ENCODE measurements at regions not wholly inside any gene's neighbourhood (a gene's known extent, or its start where the extent isn't known, plus 50 kb on each side); places are given as distances from the start of the nearest gene placed in this dataset.
A peak's percentile ranks its signal among the peaks of the same experiment; 100 is the strongest.

- DNase-seq (no peak), ATAC-seq (no peak)
- intact Hi-C loops (cut with micrococcal nuclease) = no loop called here
These were observed 105.0 kb upstream of the CCDC150 start for GRCh38 chr2:196534495-196534894.

DNA sequence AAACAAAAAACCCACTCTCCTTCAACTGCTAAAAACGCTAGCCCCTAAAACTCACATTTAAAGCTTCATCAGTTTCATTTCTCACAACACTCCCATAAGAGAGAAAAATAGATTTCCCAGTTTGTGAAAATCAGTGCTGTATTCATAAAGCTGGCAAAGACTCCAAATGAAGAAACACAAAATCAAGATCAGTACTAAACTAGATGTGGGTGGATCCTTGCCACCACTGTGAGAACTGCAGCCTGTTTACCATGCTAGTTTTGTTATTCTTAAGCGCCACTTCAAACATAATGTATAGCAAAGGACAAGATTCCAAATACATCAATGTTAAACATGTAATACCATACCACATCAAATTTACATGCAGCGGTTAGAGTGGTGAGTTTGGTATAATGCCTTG lies 104.5 kb upstream of the CCDC150 start:
- ATAC-seq (no peak), DNase-seq (no peak)
- intact Hi-C loops (cut with micrococcal nuclease) = no loop called here

- DNase-seq = no peak
- ATAC-seq = no peak
- intact Hi-C loops (cut with micrococcal nuclease) = no loop called here
These were observed 103.8 kb upstream of the CCDC150 start for GRCh38 chr2:196535742-196536141.

DNA sequence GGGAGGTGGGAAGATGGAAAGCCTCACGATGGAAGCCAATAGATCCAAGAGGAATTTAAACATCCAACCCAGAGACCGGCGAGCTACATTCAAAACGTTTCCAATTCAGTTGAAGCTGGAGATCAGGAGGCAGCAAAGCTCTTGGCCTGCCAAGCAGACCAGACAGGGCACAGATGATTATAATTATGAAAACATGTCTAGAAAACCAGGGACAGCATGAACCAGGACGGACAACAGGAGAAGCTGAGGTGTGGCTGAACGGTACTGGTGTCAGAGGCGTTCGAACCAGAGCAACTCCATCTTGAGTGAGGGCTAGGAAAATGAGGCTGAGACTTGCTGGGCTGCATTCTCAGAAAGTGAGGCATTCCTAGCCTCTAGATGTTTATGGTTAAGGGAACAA lies 102.2 kb upstream of the CCDC150 start:
- no peak for DNase-seq
- peak; percentile 58 for ATAC-seq
- intact Hi-C loops (cut with micrococcal nuclease) = no loop called here

GRCh38 chr2:196538189-196538588 lies 101.3 kb upstream of the CCDC150 start:
- ATAC-seq (peak; percentile 94), DNase-seq (no peak)
- intact Hi-C loops (cut with micrococcal nuclease) = no loop called here

DNA sequence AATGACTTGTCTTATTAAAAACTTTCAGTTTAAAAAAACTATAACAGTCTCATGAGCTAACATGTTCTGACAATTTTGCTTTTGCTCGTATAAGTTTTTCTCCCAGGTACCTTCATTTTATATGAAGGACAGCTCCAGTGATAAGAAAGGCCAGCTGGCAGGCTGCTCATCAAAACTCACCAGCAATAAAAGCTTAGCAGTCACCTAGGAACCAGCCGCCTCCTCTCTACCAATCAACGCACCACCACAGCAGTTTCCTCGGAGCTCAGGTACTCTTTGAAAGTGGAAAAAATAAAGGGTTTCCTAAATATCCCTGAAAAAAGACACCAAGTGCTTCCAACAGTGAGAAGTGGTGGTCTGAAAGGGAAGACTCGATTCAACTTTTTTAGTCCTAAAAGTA lies 100.9 kb upstream of the CCDC150 start:
- ATAC-seq (peak; percentile 71), DNase-seq (no peak)
- intact Hi-C loops (cut with micrococcal nuclease) = no loop called here

DNA sequence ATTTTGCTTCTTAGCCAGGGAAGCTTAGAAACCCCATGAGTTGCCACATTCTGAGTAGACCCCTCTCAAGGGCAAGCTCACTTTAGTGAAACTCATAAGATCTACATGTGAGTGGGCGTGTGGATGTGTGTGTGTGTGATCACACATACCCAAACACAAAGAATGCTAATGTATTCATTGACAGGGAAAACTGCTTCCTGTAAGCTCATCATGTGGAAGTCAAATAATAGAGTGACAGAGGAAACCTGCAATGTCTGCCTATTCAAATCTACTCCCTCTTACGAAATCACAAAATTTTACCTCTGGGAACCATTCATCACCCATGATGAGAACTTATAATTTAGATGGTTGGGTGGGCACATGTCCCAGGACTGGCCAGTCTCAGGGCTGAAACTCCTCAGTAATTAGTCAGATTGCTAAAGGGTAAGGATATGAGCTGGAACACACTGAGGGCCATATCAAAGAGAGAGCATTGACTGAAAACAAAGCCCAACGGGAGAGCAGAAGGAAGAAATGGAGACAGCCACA lies 94.5 kb upstream of the CCDC150 start:
- ATAC-seq (no peak), DNase-seq (no peak)
- intact Hi-C loops (cut with micrococcal nuclease) = no loop called here

DNA sequence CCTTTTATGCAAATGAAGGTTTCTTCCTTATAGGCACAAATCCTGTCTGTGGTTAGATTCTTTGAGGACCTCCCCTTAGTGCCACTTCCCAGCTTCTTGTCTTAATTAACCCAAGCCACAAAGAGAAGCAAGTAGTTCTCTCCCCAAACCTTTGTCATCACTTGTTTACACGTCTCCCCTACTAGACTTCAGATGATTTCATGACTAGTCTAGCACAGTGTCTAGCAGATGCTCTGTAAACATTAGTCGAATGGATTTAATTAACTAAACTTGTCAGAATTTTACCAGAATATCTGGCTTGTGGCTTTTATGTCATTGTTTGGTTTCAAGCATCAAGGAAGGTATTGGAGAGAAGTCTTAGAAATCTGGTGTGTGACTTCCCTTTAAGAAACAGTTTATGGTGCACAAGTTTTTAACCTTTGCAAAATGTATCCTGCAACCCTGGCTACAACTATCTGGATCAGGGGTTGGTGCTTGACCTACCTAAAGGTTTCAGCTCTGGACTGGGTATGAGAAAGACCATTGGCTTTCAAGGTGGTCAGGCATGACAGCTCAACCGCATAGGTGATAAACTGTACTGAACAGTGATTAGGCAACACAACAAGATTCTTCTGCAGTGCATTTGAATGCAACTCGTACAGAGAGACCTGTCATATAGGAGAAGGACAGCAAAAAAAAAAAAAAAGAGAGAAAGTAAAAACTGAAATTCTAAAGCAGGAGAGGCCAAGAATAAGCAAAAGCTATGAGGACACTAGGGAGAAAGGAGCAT lies 93.2 kb upstream of the CCDC150 start:
- ATAC-seq (no peak), DNase-seq (no peak)
- intact Hi-C loops (cut with micrococcal nuclease) = no loop called here

GRCh38 chr2:196549052-196549451 lies 90.5 kb upstream of the CCDC150 start:
- no peak for ATAC-seq
- DNase-seq = no peak
- intact Hi-C loops (cut with micrococcal nuclease) = no loop called here

- intact Hi-C loops (cut with micrococcal nuclease) = no loop called here
- DNase-seq = no peak
- ATAC-seq = no peak
These were observed 88.5 kb upstream of the CCDC150 start for GRCh38 chr2:196551014-196551413.

DNA sequence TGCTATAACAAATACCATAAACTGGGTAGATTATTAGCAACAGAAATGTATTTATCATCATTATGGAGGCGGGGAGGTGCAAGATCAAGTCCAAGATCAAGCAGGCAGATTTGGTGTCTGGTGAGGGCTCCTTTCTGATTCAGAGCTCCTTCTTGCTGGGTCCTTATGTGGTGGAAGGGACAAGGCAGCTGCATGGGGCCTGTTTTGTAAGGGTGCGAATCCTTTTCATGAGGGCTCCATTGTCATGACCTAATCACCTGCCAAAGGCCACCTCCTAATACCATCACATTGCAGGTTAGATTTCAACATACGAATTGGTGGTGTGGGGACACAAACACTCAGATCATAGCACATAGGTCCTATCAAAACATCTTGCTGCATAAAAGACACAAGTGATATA lies 84.4 kb upstream of the CCDC150 start:
- intact Hi-C loops (cut with micrococcal nuclease) = no loop called here
- ATAC-seq = no peak
- DNase-seq = no peak

GRCh38 chr2:196555726-196556125 lies 83.8 kb upstream of the CCDC150 start:
- intact Hi-C loops (cut with micrococcal nuclease) = no loop called here
- DNase-seq (no peak), ATAC-seq (no peak)

DNA sequence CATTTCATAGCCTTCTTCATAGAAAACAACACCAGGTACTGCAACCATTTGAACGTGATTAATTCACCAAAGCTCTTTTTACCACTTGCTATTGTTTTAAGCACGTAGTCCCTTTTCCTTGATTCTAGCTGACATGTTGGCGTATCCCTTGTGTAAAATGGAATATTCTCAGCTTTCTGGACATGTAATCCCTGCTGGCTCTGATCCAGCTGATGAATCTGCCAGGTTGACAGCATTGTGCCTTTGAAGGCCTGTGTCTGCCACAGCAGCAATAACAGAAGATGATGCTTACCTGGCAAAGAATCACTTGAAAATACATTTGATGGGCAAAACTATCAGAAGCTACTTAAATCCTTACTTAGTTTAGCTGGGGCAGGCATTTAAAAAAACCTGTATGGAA lies 81.0 kb upstream of the CCDC150 start:
- no peak for DNase-seq
- intact Hi-C loops (cut with micrococcal nuclease) = no loop called here
- ATAC-seq = no peak

- intact Hi-C loops (cut with micrococcal nuclease) = no loop called here
- DNase-seq = no peak
These were observed 75.6 kb upstream of the CCDC150 start for GRCh38 chr2:196563876-196564275.

DNA sequence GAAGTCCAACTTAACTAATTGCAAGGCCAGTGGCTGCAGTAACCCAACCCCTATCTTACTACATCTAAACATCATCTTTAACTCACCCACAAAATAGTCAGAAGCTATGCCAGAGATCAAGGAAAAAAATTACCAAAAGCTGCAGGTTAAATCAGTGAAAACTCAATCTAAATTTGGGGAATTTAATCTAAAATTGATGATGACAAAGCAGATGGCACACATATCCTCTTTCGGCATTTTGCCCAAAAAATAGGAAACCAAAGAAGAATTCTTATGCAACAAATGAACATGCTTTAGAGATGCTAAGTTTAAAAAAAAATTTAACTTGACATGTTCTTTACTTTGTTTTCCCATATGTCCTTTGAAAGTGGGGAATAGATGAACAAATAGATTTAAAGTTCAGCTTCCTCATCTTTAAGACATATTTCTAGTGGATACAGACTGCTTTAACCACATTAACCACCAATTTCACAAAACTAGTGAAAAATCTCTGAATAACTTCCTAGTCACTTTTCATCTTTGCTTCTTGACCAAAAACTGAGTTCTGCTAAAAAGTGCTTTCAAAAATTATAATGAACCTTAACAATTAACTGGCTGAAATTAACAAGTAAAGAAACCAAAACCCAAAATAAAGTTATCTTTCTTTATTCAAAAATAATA lies 74.3 kb upstream of the CCDC150 start:
- ATAC-seq (no peak), DNase-seq (no peak)
- intact Hi-C loops (cut with micrococcal nuclease) = no loop called here

More at GRCh38 chr2:196563876-196564275, 75.6 kb upstream of the CCDC150 start:
- no peak for ATAC-seq

GRCh38 chr2:196565982-196566381 lies 73.5 kb upstream of the CCDC150 start:
- DNase-seq (no peak), ATAC-seq (no peak)
- intact Hi-C loops (cut with micrococcal nuclease) = no loop called here

- intact Hi-C loops (cut with micrococcal nuclease) = no loop called here
- DNase-seq = no peak
- peak; percentile 78 for ATAC-seq
These were observed 72.4 kb upstream of the CCDC150 start for GRCh38 chr2:196566961-196567666.

- intact Hi-C loops (cut with micrococcal nuclease) = no loop called here
- ATAC-seq (no peak), DNase-seq (no peak)
These were observed 71.0 kb upstream of the CCDC150 start for GRCh38 chr2:196568506-196568905.

DNA sequence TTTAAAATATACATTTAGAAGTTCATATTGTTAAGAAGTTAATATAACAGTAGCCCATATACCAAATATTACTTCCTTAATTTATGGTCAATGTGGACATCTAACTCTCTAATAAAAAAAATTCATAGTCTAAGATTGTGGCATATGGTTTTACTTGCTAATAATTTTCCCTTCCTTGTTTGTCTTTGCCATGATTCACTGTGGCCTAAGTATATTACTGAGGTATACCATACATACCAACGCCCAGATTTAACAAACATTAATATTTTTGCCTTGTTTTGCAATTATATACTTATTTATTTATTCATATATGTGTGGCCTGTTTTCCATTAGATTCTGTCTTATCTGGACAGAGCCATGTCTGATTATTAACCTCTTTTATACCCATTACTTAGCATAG lies 54.6 kb upstream of the CCDC150 start:
- DNase-seq = no peak
- intact Hi-C loops (cut with micrococcal nuclease) = no loop called here
- no peak for ATAC-seq

DNA sequence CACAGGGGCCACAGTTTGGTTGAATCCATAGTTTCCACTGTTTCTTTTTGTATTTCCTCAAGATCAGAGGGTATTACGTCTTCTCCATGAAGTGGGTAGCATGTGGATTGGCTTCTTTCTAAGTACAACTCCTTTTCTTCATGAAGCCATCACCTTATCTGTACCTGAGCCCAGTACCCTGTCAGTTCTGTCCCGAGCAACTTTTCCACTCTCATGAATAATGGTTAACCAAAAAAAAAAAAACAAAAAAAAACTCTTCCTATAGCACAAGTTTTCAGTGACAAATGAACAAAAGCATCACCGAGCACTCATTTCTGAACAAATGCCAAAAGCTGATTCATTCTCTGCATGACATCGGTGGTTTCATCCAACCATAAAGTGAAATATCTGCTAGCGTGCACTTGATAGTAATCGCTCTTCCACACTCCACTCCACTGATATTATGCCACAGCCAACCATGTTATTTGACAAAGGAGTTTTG lies 53.0 kb upstream of the CCDC150 start:
- DNase-seq (no peak), ATAC-seq (no peak)
- intact Hi-C loops (cut with micrococcal nuclease) = no loop called here
